Caco-2 (cell line): ENCODE measurements at regions not wholly inside any gene's neighbourhood (a gene's known extent, or its start where the extent isn't known, plus 50 kb on each side); places are given as distances from the start of the nearest gene placed in this dataset.

Experiments
- BruUV-seq: library from RNA; stranded (reverse); fragments of 400-500 nt; replicated peaks from 2 replicates; lab custom pipeline; 2021; lab: Mats Ljungman, UMichigan
- CTCF ChIA-PET: fragments of 300-600 bp; sonication (Branson Sonifier 250); formaldehyde crosslinking; loops from one replicate; lab custom pipeline; 2022; ENCODE audit warnings: antibody characterized with exemption; lab: Charles Lee
- POLR2A ChIA-PET: fragments of 300-600 bp; sonication (Branson Sonifier 250); formaldehyde crosslinking; loops from one replicate; lab custom pipeline; 2022; ENCODE audit warnings: antibody characterized with exemption; lab: Charles Lee
- DNase-seq, 2 experiments: peaks; one replicate each; pipeline versions ENCODE4 v3.0.0 to v3.0.0-alpha.2; 2020 to 2022
- H3K27me3 ChIP-seq: replicated peaks from 2 replicates; pipeline ENCODE4 v1.6.0; 2011; ENCODE audit warnings: low read length; ENCODE audit not compliant: control insufficient read depth, insufficient read depth
- H3K36me3 ChIP-seq: 2 replicates; pipeline ENCODE4 v1.5.1; 2011; ENCODE audit warnings: low read length; ENCODE audit not compliant: control insufficient read depth, insufficient read depth
- H3K4me1 ChIP-seq: fragments of 250-450 bp; sonication (Bioruptor Pico); 2 replicates; pipeline ENCODE4 v1.5.1; 2020; ENCODE audit warnings: mild to moderate bottlenecking
- H3K4me3 ChIP-seq: 2 replicates; pipeline ENCODE4 v1.5.1; 2011; ENCODE audit warnings: low read depth, mild to moderate bottlenecking, control low read depth, low read length
- H3K9me3 ChIP-seq: fragments of 250-450 bp; sonication (Bioruptor Pico); 2 replicates; pipeline ENCODE4 v1.5.1; 2020; ENCODE audit warnings: mild to moderate bottlenecking, moderate library complexity
- H3K27ac Mint-ChIP-seq: one replicate; pipeline ENCODE4 v1.8.0; 2022; ENCODE audit warnings: mixed read lengths; ENCODE audit not compliant: unreplicated experiment
- H3K27me3 Mint-ChIP-seq: one replicate; pipeline ENCODE4 v1.8.0; 2022; ENCODE audit warnings: mixed read lengths; ENCODE audit not compliant: insufficient read depth, unreplicated experiment
- H3K36me3 Mint-ChIP-seq: one replicate; pipeline ENCODE4 v1.8.0; 2022; ENCODE audit warnings: mild to moderate bottlenecking, mixed read lengths; ENCODE audit not compliant: insufficient read depth, unreplicated experiment
- H3K4me1 Mint-ChIP-seq: one replicate; pipeline ENCODE4 v1.8.0; 2022; ENCODE audit warnings: low read depth, mixed read lengths; ENCODE audit not compliant: unreplicated experiment
- H3K4me3 Mint-ChIP-seq: one replicate; pipeline ENCODE4 v1.8.0; 2022; ENCODE audit warnings: mild to moderate bottlenecking, moderate library complexity, mixed read lengths; ENCODE audit not compliant: unreplicated experiment
- H3K9me3 Mint-ChIP-seq: one replicate; pipeline ENCODE4 v1.8.0; 2022; ENCODE audit warnings: mixed read lengths; ENCODE audit not compliant: unreplicated experiment
- intact Hi-C: fragments of 100-400 bp; cut with micrococcal nuclease; formaldehyde crosslinking; loops from one replicate; pipeline ENCODE4 v1.10.0; 2022; ENCODE audit not compliant: unreplicated experiment
- TF ChIP-seq, protein P1 (sequence below), 2 experiments: fragments of 200-600 bp in 1 of 2; IDR thresholded peaks; 1 replicate in 1 of 2; 2 replicates in 1 of 2; pipeline versions ENCODE4 v1.5.1 to v1.8.0; 2011 to 2022; ENCODE audit warnings: antibody characterized with exemption in 1 of 2, control low read depth in 1 of 2, inconsistent platforms in 1 of 2, low read depth in 1 of 2, low read length in 1 of 2, mild to moderate bottlenecking in 1 of 2, moderate library complexity in 1 of 2; ENCODE audit not compliant: insufficient read depth in 1 of 2, severe bottlenecking in 1 of 2, unreplicated experiment in 1 of 2

- H3K27me3 Mint-ChIP-seq = peaks cover 36% of the 10 kb centered on the region
- no peaks in the 10 kb centered on the region for H3K36me3 ChIP-seq
- H3K9me3 Mint-ChIP-seq = no peaks in the 10 kb centered on the region
- H3K4me1 ChIP-seq = no peaks in the 10 kb centered on the region
- H3K36me3 Mint-ChIP-seq = no peaks in the 10 kb centered on the region
- H3K4me3 ChIP-seq = no peak overlapping the region
- H3K4me3 Mint-ChIP-seq = no peak overlapping the region
- no peaks in the 10 kb centered on the region for H3K9me3 ChIP-seq
- no peak overlapping the region for H3K27ac Mint-ChIP-seq
- ChIA-PET POLR2A (no interaction called here), CTCF (no interaction called here)
- H3K27me3 ChIP-seq = no peaks in the 10 kb centered on the region
- TF ChIP-seq, protein P1, sequence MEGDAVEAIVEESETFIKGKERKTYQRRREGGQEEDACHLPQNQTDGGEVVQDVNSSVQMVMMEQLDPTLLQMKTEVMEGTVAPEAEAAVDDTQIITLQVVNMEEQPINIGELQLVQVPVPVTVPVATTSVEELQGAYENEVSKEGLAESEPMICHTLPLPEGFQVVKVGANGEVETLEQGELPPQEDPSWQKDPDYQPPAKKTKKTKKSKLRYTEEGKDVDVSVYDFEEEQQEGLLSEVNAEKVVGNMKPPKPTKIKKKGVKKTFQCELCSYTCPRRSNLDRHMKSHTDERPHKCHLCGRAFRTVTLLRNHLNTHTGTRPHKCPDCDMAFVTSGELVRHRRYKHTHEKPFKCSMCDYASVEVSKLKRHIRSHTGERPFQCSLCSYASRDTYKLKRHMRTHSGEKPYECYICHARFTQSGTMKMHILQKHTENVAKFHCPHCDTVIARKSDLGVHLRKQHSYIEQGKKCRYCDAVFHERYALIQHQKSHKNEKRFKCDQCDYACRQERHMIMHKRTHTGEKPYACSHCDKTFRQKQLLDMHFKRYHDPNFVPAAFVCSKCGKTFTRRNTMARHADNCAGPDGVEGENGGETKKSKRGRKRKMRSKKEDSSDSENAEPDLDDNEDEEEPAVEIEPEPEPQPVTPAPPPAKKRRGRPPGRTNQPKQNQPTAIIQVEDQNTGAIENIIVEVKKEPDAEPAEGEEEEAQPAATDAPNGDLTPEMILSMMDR (IDR thresholded peaks at IDR 0.05; ENCODE audit: insufficient read depth in 1 of 2, low read depth in 1 of 2, low read length in 1 of 2, severe bottlenecking in 1 of 2, unreplicated experiment in 1 of 2) = no peak
- intact Hi-C loops = no loop called here
- no peak for DNase-seq
- BruUV-seq = no TSS peak
- peaks cover 6% of the 10 kb centered on the region for H3K4me1 Mint-ChIP-seq
Measured at GRCh38 chr12:118870551-118870950, 110.8 kb upstream of the SRRM4 start.

DNA sequence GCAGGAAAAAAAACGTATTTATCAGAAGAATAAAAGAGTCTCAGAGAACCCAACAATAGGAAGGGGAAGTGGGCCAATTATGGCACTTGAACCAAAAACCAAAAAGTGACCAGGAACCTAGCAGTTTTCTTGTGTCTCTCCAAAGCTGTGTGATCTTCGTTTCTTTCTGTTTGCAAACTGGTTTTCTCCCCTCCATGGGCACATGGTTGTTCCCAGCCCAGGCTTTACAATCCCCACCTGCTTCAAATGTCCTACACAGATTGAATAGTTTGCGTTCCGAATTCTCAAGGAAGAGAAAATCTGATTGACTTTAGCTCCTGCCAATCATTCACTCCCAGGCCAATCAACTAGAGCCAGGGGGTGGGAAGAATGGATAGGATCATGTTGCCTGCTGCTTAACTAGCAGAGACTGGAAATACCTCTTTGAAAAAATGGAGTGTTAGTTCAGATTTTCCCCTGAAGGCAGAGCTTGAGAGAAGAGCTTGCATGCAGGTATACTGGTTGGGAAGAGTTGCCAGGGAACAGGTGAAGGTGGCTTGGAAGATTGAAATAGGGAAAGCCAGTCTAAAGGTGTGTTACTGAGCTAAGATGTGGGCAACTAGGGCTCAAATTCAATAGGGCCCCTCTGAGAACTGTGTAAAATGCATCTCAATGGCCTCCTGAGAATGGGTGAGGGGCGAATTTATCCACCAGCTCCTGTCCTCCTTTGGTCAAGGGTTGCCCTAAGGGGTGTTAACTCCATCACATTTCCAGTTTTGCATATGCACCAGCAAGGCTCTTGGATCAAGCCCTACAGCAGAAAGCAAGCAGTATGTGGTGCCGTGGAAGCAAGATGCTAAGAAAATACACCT is 106.4 kb upstream of the SRRM4 start:
- H3K27me3 ChIP-seq = no peaks in the 10 kb centered on the region
- TF ChIP-seq, protein P1 (IDR thresholded peaks at IDR 0.05; ENCODE audit: insufficient read depth in 1 of 2, low read depth in 1 of 2, low read length in 1 of 2, severe bottlenecking in 1 of 2, unreplicated experiment in 1 of 2) = no peak
- H3K4me1 ChIP-seq = no peaks in the 10 kb centered on the region
- no peak overlapping the region for H3K4me3 ChIP-seq
- no peak overlapping the region for H3K4me3 Mint-ChIP-seq
- CTCF ChIA-PET = no interaction called here
- POLR2A ChIA-PET = no interaction called here
- H3K27ac Mint-ChIP-seq = no peak overlapping the region
- H3K9me3 Mint-ChIP-seq = no peaks in the 10 kb centered on the region
- intact Hi-C loops = no loop called here
- peaks cover 36% of the 10 kb centered on the region for H3K27me3 Mint-ChIP-seq
- no peaks in the 10 kb centered on the region for H3K9me3 ChIP-seq
- peak; percentile 12 to 41 for DNase-seq
- no TSS peak for BruUV-seq
- H3K36me3 Mint-ChIP-seq = no peaks in the 10 kb centered on the region
- H3K36me3 ChIP-seq = no peaks in the 10 kb centered on the region
- H3K4me1 Mint-ChIP-seq = peaks cover 6% of the 10 kb centered on the region

DNA sequence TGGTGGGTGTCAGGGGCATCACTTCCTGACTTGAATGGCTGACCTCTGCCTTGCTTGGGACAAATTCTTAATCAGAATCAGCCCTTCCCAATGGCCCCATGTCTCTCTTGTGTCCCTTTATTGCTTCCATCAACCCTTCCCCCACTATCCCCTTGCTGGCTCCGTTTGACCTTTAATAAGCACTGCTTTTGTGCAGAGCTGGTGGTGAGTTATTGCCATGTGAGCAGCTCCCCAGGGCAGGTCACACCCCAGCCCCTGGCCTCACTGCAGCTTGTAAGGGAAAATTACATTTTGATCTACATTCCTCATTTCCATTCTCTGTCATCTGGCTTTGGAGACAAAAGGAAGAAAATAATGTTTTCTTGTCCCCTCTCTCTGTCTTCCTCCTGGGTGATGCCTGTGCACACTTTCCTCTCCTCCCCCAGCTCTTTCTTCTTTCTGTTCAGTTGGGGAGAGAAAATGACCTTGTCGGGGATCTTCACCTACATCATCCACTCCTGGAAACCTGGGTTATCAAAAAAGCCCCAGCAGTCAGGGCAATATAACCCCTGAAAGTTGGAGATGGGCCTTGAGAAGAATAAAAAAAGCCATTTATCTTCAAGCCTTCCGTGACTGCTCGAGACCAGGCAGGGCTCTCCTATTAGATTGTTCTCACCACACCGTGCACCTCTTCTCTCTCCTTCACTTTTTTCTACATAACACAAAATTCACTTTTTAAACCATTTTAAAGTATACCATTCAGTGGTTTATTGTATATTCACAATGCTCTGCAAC is 100.4 kb upstream of the SRRM4 start:
- no peak for DNase-seq
- TF ChIP-seq, protein P1 (IDR thresholded peaks at IDR 0.05; ENCODE audit: insufficient read depth in 1 of 2, low read depth in 1 of 2, low read length in 1 of 2, severe bottlenecking in 1 of 2, unreplicated experiment in 1 of 2) = no peak
- intact Hi-C loops = no loop called here
- Histone ChIP-seq H3K9me3 (no peaks in the 10 kb centered on the region), H3K4me1 (no peaks in the 10 kb centered on the region), H3K4me3 (no peak overlapping the region), H3K27me3 (no peaks in the 10 kb centered on the region), H3K36me3 (no peaks in the 10 kb centered on the region)
- CTCF ChIA-PET = no interaction called here
- Mint-ChIP-seq H3K4me1 (no peaks in the 10 kb centered on the region), H3K27ac (no peak overlapping the region), H3K4me3 (no peak overlapping the region), H3K9me3 (no peaks in the 10 kb centered on the region), H3K27me3 (peaks cover 21% of the 10 kb centered on the region), H3K36me3 (no peaks in the 10 kb centered on the region)
- POLR2A ChIA-PET = no interaction called here
- BruUV-seq = no TSS peak
